Transverse colon (tissue), 4 donors: ENCODE measurements at regions not wholly inside any gene's neighbourhood (a gene's known extent, or its start where the extent isn't known, plus 50 kb on each side); places are given as distances from the start of the nearest gene placed in this dataset.

Experiments used
- CTCF ChIP-seq, 5 experiments: fragments of 200-600 bp in 3 of 5; fragments of 450-650 bp in 2 of 5; sonication (generic) in 3 of 5; IDR thresholded peaks; 1 replicate in 2 of 5; 2 replicates in 3 of 5; pipeline ENCODE4 v1.5.1; 2016 to 2017; ENCODE audit warnings: antibody characterized with exemption in 5 of 5, inconsistent platforms in 3 of 5, mild to moderate bottlenecking in 2 of 5, moderate library complexity in 1 of 5
- EP300 ChIP-seq: sonication (generic); formaldehyde crosslinking; IDR thresholded peaks from one replicate; pipeline ENCODE4 v1.6.1; 2017; ENCODE audit warnings: antibody characterized with exemption, low read depth
- POLR2AphosphoS5 ChIP-seq, 3 donors: sonication (generic); formaldehyde crosslinking; IDR thresholded peaks; one replicate each; pipeline ENCODE4 v1.6.1; 2016; ENCODE audit warnings: antibody characterized with exemption in 3 of 3

GRCh38 chr12:97756741-97757140, 294.1 kb downstream of the RMST start:
- TF ChIP-seq EP300 (no peak), POLR2AphosphoS5 (IDR thresholded peaks at IDR 0.05) (no peak), CTCF (IDR thresholded peaks at IDR 0.05) (no peak)
